ENCODE measurements at regions not wholly inside any gene's neighbourhood (a gene's known extent, or its start where the extent isn't known, plus 50 kb on each side); places are given as distances from the start of the nearest gene placed in this dataset.

GRCh38 chr20:59499863-59500262 is 104.5 kb upstream of the PHACTR3 start:
- TF ChIP-seq GATA3 (IDR thresholded peaks at IDR 0.05; ENCODE audit: low read depth, low read length) (no peak), GATA2 (IDR thresholded peaks at IDR 0.05; ENCODE audit: low read depth, low read length) (no peak)

GRCh38 chr20:59508729-59509128 is 95.6 kb upstream of the PHACTR3 start:
- TF ChIP-seq GATA3 (IDR thresholded peaks at IDR 0.05; ENCODE audit: low read depth, low read length): no peak
- TF ChIP-seq GATA2 (IDR thresholded peaks at IDR 0.05; ENCODE audit: low read depth, low read length): no peak

- no peak for TF ChIP-seq GATA2 (IDR thresholded peaks at IDR 0.05; ENCODE audit: low read depth, low read length)
- TF ChIP-seq GATA3 (IDR thresholded peaks at IDR 0.05; ENCODE audit: low read depth, low read length): no peak
These were observed 91.7 kb upstream of the PHACTR3 start for GRCh38 chr20:59512651-59513050.

GRCh38 chr20:59514554-59514953 is 89.8 kb upstream of the PHACTR3 start:
- no peak for TF ChIP-seq GATA3 (IDR thresholded peaks at IDR 0.05; ENCODE audit: low read depth, low read length)
- TF ChIP-seq GATA2 (IDR thresholded peaks at IDR 0.05; ENCODE audit: low read depth, low read length): no peak

GRCh38 chr20:59515013-59515905 is 89.1 kb upstream of the PHACTR3 start:
- TF ChIP-seq GATA2 (IDR thresholded peaks at IDR 0.05; ENCODE audit: low read depth, low read length) (no peak), GATA3 (IDR thresholded peaks at IDR 0.05; ENCODE audit: low read depth, low read length) (no peak)

GRCh38 chr20:59515906-59516209 is 88.5 kb upstream of the PHACTR3 start:
- TF ChIP-seq GATA3 (IDR thresholded peaks at IDR 0.05; ENCODE audit: low read depth, low read length): no peak

- TF ChIP-seq GATA3 (IDR thresholded peaks at IDR 0.05; ENCODE audit: low read depth, low read length) (peak; percentile 52; the same call in 1 of the 2 replicates), GATA2 (IDR thresholded peaks at IDR 0.05; ENCODE audit: low read depth, low read length) (peak; percentile 85)
These were observed 85.2 kb upstream of the PHACTR3 start for GRCh38 chr20:59518881-59519706.

- TF ChIP-seq GATA3 (IDR thresholded peaks at IDR 0.05; ENCODE audit: low read depth, low read length) (no peak), GATA2 (IDR thresholded peaks at IDR 0.05; ENCODE audit: low read depth, low read length) (no peak)
These were observed 84.7 kb upstream of the PHACTR3 start for GRCh38 chr20:59519707-59520014.

- no peak for TF ChIP-seq GATA3 (IDR thresholded peaks at IDR 0.05; ENCODE audit: low read depth, low read length)
- no peak for TF ChIP-seq GATA2 (IDR thresholded peaks at IDR 0.05; ENCODE audit: low read depth, low read length)
These were observed 83.5 kb upstream of the PHACTR3 start for GRCh38 chr20:59520814-59521213.

- TF ChIP-seq GATA2 (IDR thresholded peaks at IDR 0.05; ENCODE audit: low read depth, low read length): no peak
- TF ChIP-seq GATA3 (IDR thresholded peaks at IDR 0.05; ENCODE audit: low read depth, low read length): no peak
These were observed 78.7 kb upstream of the PHACTR3 start for GRCh38 chr20:59525500-59526241.

GRCh38 chr20:59526242-59527225 is 77.8 kb upstream of the PHACTR3 start:
- TF ChIP-seq GATA2 (IDR thresholded peaks at IDR 0.05; ENCODE audit: low read depth, low read length) (no peak), GATA3 (IDR thresholded peaks at IDR 0.05; ENCODE audit: low read depth, low read length) (no peak)

- TF ChIP-seq GATA3 (IDR thresholded peaks at IDR 0.05; ENCODE audit: low read depth, low read length): no peak
- TF ChIP-seq GATA2 (IDR thresholded peaks at IDR 0.05; ENCODE audit: low read depth, low read length): no peak
These were observed 73.6 kb upstream of the PHACTR3 start for GRCh38 chr20:59530782-59531181.

GRCh38 chr20:59537991-59538390 is 66.3 kb upstream of the PHACTR3 start:
- no peak for TF ChIP-seq GATA3 (IDR thresholded peaks at IDR 0.05; ENCODE audit: low read depth, low read length)
- TF ChIP-seq GATA2 (IDR thresholded peaks at IDR 0.05; ENCODE audit: low read depth, low read length): no peak

All from SH-SY5Y (cell line).